ENCODE measurements at regions not wholly inside any gene's neighbourhood (a gene's known extent, or its start where the extent isn't known, plus 50 kb on each side); places are given as distances from the start of the nearest gene placed in this dataset.
A peak's percentile ranks its signal among the peaks of the same experiment; 100 is the strongest.

DNA sequence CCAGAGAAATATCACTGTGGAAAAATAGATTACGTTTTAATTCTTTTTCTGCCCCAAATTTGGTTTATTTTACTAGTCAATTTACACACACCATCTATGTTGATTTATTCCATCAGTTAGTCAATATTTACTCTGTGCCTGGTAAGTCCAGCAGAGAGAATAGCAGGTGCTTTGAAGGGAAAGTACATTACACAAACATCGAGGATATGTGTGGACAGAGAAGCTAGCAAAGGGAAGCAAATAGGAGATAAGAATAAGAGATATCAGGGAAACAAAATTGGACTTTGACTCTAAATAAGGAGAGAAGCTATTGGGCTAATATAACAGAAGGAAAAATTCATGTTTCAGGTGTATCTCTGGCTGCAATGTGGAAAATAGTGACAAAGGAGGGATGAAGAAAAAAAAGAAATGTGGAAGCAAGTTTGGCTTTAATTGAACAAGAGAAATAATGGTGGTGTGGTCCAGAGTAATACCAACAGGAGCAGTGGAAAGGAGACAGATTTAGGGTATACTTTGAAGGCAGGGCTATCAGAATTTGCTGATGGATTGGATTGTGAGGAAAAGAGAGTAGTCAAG, 587.7 kb upstream of the CDH6 start:
- DNase-seq = no peak

DNA sequence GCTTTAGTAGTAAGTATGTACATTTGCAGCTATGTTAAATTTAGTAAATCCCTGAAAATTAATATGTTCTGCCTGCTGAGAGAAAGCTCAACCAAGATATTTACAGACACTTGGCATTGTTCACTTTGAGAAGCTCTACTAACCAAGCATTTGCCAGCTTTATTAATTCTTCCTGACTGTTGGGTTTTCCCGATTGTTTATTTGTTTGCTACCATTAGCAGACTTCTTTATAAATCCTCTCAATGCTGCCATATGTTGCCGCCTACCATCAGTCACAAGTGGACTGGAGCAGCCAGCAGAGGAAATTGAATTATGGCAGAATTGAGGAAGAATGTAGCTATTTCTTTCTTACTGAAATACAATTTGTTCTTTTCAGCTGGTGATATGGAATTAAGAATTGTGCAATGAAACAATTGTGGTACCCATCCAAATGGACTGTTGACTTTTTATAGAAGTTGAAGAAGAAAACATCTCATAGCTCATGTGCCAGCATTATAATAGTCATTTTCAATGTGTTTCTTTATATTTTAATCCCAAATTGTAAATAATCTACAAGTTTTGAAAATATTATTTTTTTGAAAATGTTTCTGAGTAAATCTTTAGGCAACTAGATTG, 588.7 kb upstream of the CDH6 start:
- no peak for DNase-seq

DNA sequence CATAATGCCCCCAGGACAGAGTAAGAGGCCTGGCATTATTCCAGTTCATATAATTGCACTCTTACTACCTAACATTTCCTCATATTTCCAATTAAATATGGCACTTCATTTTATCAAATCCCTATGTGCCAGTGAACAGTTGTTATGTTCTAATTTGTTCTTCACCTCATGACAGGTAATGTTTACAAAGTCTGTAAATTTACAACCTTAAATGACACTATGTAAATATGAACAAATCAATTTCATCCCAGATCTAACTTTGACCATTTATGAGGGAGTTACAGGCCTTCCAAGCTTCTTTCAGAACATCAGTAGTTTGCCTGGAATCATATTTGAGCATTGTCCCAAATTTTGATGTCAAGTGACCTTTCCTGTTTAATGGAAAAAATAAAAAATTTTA, 592.6 kb upstream of the CDH6 start:
- DNase-seq = no peak

DNA sequence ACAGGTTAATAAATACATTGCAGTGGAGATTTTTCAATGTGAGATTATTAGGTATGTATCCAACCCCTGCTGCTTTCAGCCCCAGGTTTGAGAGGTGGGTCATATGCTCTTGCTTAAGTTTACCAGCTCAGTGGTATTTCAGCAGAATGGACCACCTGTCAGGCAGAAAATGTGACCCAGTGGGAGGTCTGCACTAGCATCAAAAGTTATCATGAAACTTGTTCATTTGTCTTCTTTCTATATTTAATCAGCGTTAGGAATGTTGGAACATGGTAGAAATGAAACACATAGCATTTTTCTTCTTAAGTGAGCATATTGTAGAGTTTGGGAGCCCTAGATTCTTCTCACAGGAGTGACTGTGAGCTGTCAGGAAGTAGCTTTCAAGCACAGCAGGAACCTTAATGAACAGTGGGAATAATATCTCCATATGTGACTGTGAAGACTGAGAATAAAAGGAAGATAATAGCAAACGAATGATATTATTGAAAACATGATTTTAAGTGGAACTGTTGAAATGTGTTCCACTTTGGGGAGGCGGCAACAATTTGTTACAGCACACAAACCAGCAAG, 596.9 kb upstream of the CDH6 start:
- no peak for DNase-seq

DNA sequence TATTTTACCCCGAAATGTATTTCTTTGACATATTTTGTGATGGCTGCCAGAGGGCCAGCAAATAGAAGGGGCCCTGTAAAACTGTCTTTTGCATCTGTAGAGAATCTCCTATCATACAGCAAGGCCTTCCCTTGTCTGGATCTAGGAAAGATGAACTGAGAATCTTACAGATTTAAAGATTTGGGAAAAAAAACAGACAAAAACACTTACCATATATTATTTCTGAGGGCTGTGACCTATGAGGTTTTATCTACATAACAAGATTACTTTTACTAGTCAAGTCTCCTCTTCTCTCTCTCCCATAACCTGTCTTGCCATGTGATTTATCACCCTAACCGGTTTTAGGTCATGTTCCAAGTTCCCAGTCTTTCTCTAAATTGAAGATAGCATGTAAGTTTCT, 599.2 kb upstream of the CDH6 start:
- no peak for DNase-seq

DNA sequence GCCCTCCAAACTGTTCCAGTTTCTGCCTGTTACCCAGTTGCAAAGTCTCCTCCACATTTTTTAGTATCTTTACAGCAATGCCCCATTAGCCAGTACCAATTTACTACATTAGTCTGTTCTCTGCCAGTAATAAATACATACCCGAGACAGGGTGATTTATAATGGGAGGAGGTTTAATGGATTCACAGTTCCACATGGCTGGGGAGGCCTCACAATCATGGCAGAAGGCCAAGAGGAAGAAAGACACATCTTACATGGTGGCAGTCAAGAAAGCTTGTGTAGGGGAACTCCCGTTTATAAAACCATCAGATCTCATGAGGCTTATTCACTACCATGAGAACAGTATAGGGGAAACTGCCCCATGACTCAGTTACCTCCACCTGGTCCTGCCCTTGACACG, 600.7 kb upstream of the CDH6 start:
- no peak for DNase-seq

DNA sequence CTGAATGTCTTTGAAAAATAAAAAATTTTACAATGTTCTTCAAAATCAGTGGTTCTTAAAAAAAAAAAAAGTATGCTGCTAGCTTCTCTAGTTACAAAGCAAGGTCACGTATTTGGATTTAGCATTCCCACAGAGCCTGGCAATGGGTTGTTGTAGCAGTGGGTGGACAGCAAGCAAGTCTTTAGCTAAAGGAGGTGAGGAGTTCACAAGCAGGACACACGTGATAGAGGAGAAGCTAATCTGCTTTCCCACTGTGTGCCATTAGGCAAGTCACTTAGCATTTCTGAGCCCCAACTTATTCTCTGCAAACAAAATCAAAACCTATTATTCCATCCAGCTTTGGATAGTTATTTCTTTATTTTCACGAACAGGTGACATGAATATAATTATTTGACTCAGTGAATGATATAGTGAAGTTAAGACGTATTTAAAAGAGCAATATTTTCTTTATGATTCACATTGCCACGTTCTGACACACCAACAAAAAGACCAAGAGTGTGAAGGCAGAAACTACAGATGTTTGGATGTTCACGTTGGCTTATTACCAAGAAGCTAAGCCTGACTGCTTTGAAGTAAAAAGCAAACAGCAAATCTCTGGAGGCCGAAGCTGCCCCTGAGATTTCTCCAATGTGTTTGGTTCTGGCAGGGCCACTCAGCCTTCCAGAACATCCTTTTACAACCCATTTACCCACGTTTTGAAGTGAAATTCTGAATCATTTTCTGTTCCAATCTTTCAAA, 612.1 kb upstream of the CDH6 start:
- no peak for DNase-seq

DNA sequence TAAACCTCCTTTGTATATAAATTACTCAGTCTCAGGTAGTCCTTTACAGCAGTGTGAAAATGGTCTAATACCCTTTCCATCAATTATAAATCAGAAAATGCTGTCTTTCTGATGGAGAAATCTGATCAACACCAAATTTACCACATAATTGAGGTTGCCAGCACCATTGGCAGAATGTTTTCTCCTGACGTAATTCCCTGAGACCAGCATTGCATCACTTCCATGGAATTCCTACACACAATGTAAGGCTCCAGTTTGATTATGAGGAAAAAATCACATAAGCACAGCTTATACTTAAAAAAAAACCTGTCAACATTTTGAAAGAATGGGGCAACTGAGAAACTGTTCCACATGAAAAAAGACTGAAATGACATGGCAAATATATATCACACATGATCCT, 618.7 kb upstream of the CDH6 start:
- DNase-seq = no peak

DNA sequence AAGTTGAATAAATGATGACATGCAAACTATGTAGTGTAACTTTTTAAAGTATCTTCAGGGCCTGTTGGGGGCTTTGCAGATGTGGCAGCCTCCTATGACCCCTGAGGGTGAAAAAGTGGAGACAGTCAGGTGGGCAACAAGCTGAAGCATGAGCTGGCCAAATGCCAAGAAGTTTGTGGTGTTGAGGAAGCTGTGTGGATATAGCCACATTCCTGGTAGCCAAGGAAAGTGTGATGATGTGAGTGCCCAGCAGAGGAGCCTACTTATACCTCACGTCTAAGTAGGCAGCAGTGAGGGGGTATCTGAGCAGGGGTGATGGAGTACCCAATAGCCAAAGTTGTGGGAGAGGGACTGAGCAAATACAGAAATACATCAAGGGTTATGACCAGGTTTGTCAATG, 621.2 kb upstream of the CDH6 start:
- no peak for DNase-seq

DNA sequence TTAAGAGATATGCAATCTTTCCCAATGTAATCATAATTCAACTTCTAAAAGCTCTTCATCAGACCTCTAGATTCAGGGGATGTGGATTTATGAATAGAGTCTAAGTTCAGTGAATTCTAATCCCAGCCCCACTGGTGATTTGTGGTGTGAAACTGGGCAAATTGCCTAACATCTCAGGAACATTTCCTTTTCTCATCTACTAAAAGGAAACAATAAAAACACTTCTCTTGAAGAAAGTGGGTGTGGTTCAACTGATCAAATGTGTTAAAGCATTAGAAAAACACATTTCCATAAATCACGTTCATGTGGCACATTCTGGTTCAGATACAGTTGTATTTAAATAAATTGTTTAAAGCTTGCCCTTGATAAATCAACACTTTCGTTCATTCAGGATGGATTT, 631.7 kb upstream of the CDH6 start:
- DNase-seq = no peak

DNA sequence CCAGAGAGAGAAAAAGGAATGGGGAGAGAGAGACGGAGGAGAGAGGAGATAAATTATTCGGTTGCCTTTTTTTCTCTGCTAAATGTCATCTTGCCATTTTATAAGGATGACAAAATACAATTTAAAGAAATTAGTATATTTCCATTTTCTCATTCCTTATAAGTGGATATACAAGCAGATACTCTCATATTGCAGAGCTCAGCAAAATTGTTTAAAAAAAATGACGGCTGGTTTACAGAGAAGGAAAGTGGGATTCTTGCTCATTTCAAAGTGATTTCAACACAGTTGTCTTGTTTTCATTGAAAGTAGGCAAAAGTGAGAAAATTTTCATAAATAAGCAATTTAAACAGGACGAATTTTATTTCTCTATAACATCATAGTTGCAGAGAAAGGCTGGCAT, 641.9 kb upstream of the CDH6 start:
- DNase-seq = no peak

DNA sequence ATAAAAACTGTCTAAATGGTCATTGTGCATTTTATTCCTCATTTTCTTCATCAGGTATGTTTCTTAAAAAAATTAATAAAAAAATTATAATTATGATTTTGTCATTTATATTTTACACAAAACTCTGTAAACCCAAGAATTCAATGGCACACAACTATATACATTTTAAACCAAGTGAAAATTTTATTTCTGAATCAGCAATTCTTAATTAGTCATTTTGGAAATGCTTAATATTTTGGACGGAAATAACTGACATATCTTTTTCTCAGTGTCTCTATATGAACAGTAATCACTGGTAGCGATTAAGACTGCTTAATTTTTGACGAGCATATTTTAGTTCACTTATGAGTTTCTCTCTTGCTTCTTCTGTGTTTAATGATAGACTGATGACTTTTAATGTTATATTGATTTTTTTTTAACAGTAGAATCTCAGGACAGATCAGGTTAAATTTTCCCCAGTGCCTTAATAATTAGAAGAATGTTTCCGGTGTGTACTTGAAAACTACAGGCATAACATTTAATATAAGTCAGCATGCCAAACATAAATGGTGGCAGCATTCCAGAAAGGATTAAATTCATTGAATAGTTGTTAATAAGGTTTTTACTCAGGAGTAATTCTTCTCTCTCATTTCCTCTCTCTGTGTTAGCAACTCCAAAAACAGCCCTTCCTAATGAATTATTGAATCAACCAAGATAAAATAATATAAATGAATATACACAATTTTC, 644.7 kb upstream of the CDH6 start:
- no peak for DNase-seq

DNA sequence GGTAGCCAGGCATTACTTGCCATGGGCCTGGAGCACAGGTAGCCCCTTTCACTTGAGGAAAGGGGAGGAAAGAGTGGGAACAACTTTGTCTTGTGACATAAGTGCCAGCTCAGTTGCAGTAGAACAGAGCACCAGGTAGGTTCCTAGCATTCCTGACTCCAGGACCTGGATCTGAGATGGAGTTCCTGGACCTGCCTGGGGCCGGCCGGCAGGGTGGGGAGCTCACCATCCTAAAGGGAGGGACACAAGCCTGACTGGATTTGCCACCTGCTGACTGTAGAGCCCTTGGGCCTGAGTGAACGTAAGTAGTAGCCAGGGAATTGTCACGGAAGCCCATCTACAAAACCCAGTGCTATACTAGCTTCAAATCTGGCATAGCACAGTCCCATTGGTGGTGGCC, 653.3 kb upstream of the CDH6 start:
- no peak for DNase-seq

DNA sequence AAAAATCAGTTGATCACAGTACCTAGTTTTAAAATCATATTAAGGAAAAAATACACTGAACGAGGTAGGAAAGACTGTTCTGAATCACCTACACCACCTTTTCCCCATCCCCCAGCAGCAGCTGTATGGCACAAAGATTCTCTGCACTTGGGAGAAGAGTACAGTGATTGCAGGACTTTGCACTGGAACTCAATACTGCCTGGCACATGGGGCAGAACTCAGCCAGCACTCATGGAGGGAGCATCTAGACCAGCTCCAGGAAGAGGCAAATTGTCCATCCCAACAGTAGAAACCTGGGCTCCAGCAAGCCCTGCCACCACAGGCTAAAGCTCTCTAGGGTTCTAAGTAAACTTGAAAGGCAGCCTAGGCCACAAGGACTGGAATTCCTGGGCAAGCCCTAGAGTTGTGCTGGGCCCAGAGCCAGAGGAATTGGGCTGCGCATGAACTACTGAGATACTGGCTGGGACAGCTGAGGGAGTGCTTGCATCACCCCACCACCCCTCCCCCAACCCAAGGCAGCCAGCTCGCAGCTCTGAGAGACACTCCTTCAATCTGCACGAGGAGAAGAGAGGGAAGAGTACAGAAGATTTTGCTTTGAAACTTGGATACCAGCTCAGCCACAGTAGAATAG, 654.4 kb upstream of the CDH6 start:
- peak in 2 of 51 donors; percentile 1 to 3 for DNase-seq

DNA sequence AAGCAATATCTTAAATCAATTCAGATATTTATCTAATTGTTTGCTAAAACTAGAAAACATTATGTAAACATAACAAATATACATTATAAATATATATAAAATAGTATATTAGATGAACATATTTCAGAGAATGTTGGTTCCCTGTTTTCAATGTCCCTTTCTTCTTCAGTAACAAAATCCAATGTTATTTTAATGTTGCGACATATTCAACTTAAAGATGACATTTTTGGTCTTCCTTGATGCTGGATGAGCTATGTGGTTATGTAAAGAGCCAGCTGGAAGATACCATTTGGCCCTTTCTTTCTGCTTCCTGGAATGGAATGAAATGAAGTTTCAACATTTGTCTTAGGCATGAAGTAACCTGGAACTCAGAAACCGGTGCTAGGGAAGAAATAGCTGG, 668.1 kb upstream of the CDH6 start:
- DNase-seq = no peak

DNA sequence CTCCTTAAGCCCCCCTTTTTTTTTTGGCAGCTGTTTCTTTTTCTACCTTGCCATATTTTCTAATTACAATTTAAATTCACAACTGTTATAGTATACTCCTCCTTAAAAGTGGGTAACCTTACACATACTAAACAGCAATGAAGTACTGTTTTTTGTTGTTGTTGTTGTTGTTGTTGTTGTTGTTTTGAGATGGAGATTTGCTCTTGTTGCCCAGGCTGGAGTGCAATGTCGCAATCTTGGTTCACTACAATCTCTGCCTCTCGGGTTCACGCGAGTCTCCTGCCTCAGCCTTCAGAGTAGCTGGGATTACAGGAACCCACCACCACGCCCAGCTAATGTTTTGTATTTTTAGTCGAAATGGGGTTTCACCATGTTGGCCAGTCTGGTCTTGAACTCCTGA, 669.1 kb upstream of the CDH6 start:
- no peak for DNase-seq

DNA sequence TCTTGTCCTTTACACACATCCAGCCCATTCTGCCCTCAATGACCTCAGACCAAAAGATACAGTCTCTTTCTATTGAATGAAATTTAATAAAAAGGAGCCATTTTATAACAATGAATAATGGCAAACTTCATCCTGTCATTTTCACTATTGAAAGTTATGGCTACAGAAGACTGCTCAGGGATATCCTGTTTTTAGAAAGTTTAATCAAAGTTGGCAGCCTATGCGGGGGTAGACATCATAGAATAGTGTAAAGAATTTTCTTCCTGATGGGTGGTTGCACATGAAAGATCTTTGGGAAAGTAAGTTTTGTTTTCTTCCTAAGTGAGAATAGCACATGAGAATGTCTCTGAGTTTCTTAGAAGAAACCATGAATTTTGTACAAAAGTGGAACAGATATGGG, 670.4 kb upstream of the CDH6 start:
- no peak for DNase-seq

DNA sequence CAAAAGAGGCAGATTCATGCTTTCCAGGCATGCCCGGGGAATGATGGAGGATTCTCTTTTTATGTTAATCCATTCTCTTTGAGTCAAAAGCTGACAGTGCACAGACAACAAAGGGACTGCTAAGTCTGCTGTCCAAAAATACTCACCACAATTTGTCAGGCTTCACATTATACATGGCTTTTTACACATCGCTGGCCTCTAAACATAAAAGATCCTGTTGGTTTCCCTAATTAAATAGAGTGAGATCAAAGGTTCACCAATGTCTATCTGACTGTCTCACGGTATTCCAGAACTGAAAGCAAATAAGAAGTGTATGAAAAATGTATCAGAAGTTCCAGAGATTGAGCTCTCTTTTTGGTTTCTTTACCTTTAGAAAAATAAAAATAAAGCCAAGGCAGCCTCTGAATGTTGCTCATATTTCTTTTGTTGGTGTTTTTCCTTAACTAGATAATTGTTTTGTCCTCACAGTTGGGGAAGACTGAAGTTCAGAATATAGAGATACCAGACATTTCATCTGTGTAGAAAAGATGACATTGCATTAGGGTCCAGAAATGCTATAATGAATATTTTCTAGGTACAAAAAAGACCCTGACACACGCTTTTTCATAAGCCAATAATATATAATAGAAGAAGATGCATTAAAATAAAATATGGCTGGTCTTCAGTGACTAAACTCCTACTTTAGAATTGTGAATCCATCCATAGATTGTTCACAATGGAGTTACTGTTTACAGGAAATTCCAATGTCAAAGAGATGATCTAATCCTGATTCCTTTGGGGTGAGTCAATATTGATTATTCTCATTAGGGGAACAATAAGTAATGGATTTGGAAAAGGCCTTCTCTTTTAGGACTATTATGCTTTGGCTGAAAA, 688.2 kb upstream of the CDH6 start:
- DNase-seq = no peak

DNA sequence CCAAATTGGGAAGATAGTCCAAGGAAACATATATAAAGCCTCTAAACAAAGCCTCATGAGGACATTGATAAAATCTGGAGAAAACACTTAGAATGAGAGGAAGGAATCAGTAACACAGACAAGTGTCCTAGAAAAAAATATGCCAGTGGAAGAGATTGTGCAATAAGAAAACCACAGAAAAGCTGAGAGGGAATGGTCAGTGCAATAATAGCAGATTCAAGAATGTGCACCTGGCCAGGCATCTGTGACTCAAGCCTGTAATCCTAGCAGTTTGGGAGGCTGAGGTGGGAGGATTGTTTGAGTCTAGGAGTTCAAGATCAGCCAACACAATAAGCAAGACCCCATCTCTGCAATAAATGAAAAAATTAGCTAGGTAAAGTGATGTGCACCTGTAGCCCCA, 691.2 kb upstream of the CDH6 start:
- no peak for DNase-seq

DNA sequence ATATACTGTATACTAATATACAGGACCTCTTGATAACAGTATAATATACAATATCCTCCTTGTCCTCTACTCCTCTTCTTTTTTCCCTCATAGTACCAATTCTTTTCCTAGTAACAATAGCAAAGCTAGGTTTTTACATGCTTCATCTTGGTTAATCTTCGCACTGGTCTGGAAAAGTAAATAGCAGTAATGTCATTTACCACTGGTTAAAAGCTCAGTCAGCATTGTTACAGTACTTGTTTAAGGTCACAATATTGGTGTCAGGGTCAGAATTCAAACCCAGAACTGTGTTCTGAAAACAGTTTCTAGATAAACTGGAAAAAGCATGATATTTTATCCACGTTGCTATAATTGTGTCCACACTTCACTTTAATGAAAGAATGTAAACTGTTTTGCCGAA, 692.4 kb upstream of the CDH6 start:
- no peak for DNase-seq

DNA sequence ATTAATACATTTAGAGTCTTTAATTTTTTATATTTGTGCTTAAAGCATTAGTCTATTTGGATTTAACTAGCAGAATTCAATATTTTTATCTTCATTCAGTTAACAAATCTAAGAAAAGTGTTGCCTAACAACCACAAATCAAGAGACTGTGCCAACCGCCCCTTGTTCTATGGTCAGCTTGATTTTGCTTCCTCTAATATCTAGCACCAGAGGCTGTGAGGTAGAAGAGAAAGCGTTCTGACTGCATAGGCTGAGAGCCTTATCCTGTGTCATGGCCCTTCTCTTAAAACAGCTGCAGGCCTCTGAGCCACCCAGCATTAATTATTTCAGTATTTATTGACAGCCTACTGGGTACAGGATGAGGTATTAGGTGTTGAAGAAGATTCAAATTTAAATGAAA, 693.0 kb upstream of the CDH6 start:
- DNase-seq = no peak
